H9 (cell line): ENCODE measurements at regions not wholly inside any gene's neighbourhood (a gene's known extent, or its start where the extent isn't known, plus 50 kb on each side); places are given as distances from the start of the nearest gene placed in this dataset.

Experiments used
- DNase-seq: peaks from one replicate; pipeline ENCODE4 v3.0.0-alpha.2; 2017
- H2AFZ ChIP-seq: one replicate; pipeline ENCODE4 v1.6.1; 2013; ENCODE audit warnings: mild to moderate bottlenecking, low read length, control low read depth, moderate library complexity
- H2AK5ac ChIP-seq: 2 replicates; pipeline ENCODE4 v1.6.1; 2013; ENCODE audit warnings: low read length, control low read depth, mixed read lengths; ENCODE audit not compliant: insufficient read length
- H2BK120ac ChIP-seq: one replicate; pipeline ENCODE4 v1.6.1; 2013; ENCODE audit warnings: low read depth, mild to moderate bottlenecking, low read length, control low read depth, inconsistent platforms; ENCODE audit not compliant: poor library complexity, severe bottlenecking
- H2BK12ac ChIP-seq: 2 replicates; pipeline ENCODE4 v1.6.1; 2013; ENCODE audit warnings: low read length, control low read depth, mixed read lengths, low read depth; ENCODE audit not compliant: insufficient read length
- H2BK15ac ChIP-seq: 2 replicates; pipeline ENCODE4 v1.6.1; 2013; ENCODE audit warnings: low read depth, low read length, control low read depth
- H2BK20ac ChIP-seq: one replicate; pipeline ENCODE4 v1.6.1; 2013; ENCODE audit warnings: low read depth, mild to moderate bottlenecking, low read length, control low read depth, inconsistent platforms; ENCODE audit not compliant: poor library complexity, severe bottlenecking
- H2BK5ac ChIP-seq: 2 replicates; pipeline ENCODE4 v1.6.1; 2013; ENCODE audit warnings: low read length, control low read depth, mixed read lengths; ENCODE audit not compliant: insufficient read length
- H3K14ac ChIP-seq: 2 replicates; pipeline ENCODE4 v1.6.1; 2013; ENCODE audit warnings: low read length, control low read depth; ENCODE audit not compliant: insufficient read depth
- H3K18ac ChIP-seq: 2 replicates; pipeline ENCODE4 v1.6.1; 2013; ENCODE audit warnings: low read depth, mild to moderate bottlenecking, mixed read lengths, low read length, control low read depth; ENCODE audit not compliant: insufficient read length
- H3K23ac ChIP-seq: 2 replicates; pipeline ENCODE4 v1.6.1; 2013; ENCODE audit warnings: low read length, control low read depth, mixed read lengths, low read depth; ENCODE audit not compliant: insufficient read length
- H3K23me2 ChIP-seq: 2 replicates; pipeline ENCODE4 v1.6.1; 2013; ENCODE audit warnings: low read depth, mild to moderate bottlenecking, mixed read lengths, low read length, control low read depth; ENCODE audit not compliant: insufficient read length, poor library complexity, severe bottlenecking
- H3K27ac ChIP-seq: 2 replicates; pipeline ENCODE4 v1.5.1; 2013; ENCODE audit warnings: low read length, control low read depth, mixed read lengths, low read depth; ENCODE audit not compliant: insufficient read length
- H3K27me3 ChIP-seq: 2 replicates; pipeline ENCODE4 v1.6.1; 2013; ENCODE audit warnings: low read length, control low read depth, inconsistent platforms; ENCODE audit not compliant: insufficient read depth
- H3K4ac ChIP-seq: 2 replicates; pipeline ENCODE4 v1.6.1; 2013; ENCODE audit warnings: low read depth, mild to moderate bottlenecking, control low read depth, inconsistent platforms, low read length, moderate library complexity
- H3K4me1 ChIP-seq: 2 replicates; pipeline ENCODE4 v1.6.1; 2013; ENCODE audit warnings: low read length, control low read depth, inconsistent platforms; ENCODE audit not compliant: insufficient read depth
- H3K4me2 ChIP-seq: 2 replicates; pipeline ENCODE4 v1.6.1; 2013; ENCODE audit warnings: low read length, control low read depth, mixed read lengths; ENCODE audit not compliant: insufficient read length, insufficient read depth
- H3K56ac ChIP-seq: 2 replicates; pipeline ENCODE4 v1.6.1; 2013; ENCODE audit warnings: low read depth, mild to moderate bottlenecking, mixed read lengths, low read length, control low read depth; ENCODE audit not compliant: insufficient read length
- H3K79me1 ChIP-seq: 2 replicates; pipeline ENCODE4 v1.6.1; 2013; ENCODE audit warnings: low read depth, mild to moderate bottlenecking, moderate library complexity, low read length, control low read depth, inconsistent platforms; ENCODE audit not compliant: insufficient read depth, poor library complexity, severe bottlenecking
- H3K79me2 ChIP-seq: 2 replicates; pipeline ENCODE4 v1.6.1; 2013; ENCODE audit warnings: low read length, control low read depth, inconsistent platforms; ENCODE audit not compliant: insufficient read depth
- H3K9ac ChIP-seq: 2 replicates; pipeline ENCODE4 v1.6.1; 2013; ENCODE audit warnings: low read length, control low read depth, mixed read lengths; ENCODE audit not compliant: insufficient read length; ENCODE audit errors: extremely low read depth
- H3K9me3 ChIP-seq: one replicate; pipeline ENCODE4 v1.6.1; 2013; ENCODE audit warnings: low read depth, low read length, inconsistent platforms; ENCODE audit not compliant: control insufficient read depth
- H3T11ph ChIP-seq: one replicate; pipeline ENCODE4 v1.6.1; 2013; ENCODE audit warnings: mild to moderate bottlenecking, low read length, control low read depth, inconsistent platforms
- H4K20me1 ChIP-seq: one replicate; pipeline ENCODE4 v1.6.1; 2013; ENCODE audit not compliant: control insufficient read depth, insufficient read length, insufficient read depth
- H4K5ac ChIP-seq: 2 replicates; pipeline ENCODE4 v1.6.1; 2013; ENCODE audit warnings: low read depth, mild to moderate bottlenecking, mixed read lengths, low read length, control low read depth; ENCODE audit not compliant: insufficient read length
- H4K8ac ChIP-seq: replicated peaks from 2 replicates; pipeline ENCODE4 v1.6.1; 2013; ENCODE audit warnings: low read length, control low read depth, mixed read lengths, low read depth; ENCODE audit not compliant: insufficient read length
- H4K91ac ChIP-seq: 2 replicates; pipeline ENCODE4 v1.6.1; 2013; ENCODE audit warnings: low read depth, mild to moderate bottlenecking, moderate library complexity, mixed read lengths, low read length, control low read depth; ENCODE audit not compliant: insufficient read length
- H3K27ac Mint-ChIP-seq, 3 experiments: 2 replicates in 2 of 3; 3 replicates in 1 of 3; pipeline ENCODE4 v1.8.0; 2020 to 2021; ENCODE audit warnings: mixed read lengths in 3 of 3, mild to moderate bottlenecking in 1 of 3, moderate library complexity in 1 of 3
- H3K27me3 Mint-ChIP-seq: 2 replicates; pipeline ENCODE4 v1.8.0; 2021; ENCODE audit warnings: low read depth, mild to moderate bottlenecking, moderate library complexity, mixed read lengths
- H3K36me3 Mint-ChIP-seq, 3 experiments: 2 replicates in 2 of 3; 3 replicates in 1 of 3; pipeline ENCODE4 v1.8.0; 2020 to 2021; ENCODE audit warnings: low read depth in 3 of 3, mixed read lengths in 3 of 3; ENCODE audit not compliant: insufficient read depth in 1 of 3
- H3K4me1 Mint-ChIP-seq, 2 experiments: 2 replicates each; pipeline ENCODE4 v1.8.0; 2020; ENCODE audit warnings: mixed read lengths in 2 of 2
- H3K4me3 Mint-ChIP-seq, 2 experiments: 2 replicates in 1 of 2; 3 replicates in 1 of 2; pipeline ENCODE4 v1.8.0; 2020 to 2021; ENCODE audit warnings: mild to moderate bottlenecking in 2 of 2, mixed read lengths in 2 of 2, moderate library complexity in 1 of 2
- H3K9me3 Mint-ChIP-seq, 2 experiments: 2 replicates in 1 of 2; 3 replicates in 1 of 2; pipeline ENCODE4 v1.8.0; 2020; ENCODE audit warnings: mild to moderate bottlenecking in 2 of 2, mixed read lengths in 2 of 2, moderate library complexity in 1 of 2
- CTCF ChIP-seq: fragments of 200-600 bp; sonication (generic); conservative IDR thresholded peaks from 3 replicates; pipeline ENCODE4 v1.8.0; 2021; ENCODE audit warnings: antibody characterized with exemption, mild to moderate bottlenecking
- WGBS: extraction: QIAGEN DNeasy Blood & Tissue Kit; methylation state at CpG from one replicate; pipeline ENCODE4 v1.1.7; 2013; ENCODE audit warnings: missing lambda C conversion rate, low lambda C conversion rate, mixed read lengths; ENCODE audit not compliant: insufficient read length; ENCODE audit errors: extremely low coverage; 5-methylcytosine and 5-hydroxymethylcytosine counted together

- H3K79me1 ChIP-seq = no peaks in the 10 kb centered on the region
- WGBS = no CpG with 5 or more reads among the region's 4 CpGs
- no peaks in the 10 kb centered on the region for H4K20me1 ChIP-seq
- H4K8ac ChIP-seq = no peak overlapping the region
- no peak for DNase-seq
- no peak overlapping the region for H2BK20ac ChIP-seq
- H3K9me3 Mint-ChIP-seq = peaks cover 0 to 2% of the 10 kb centered on the region in 2 experiments; a peak in 2 of 5 replicates
- H2BK120ac ChIP-seq = no peak overlapping the region
- no peak overlapping the region for H2BK5ac ChIP-seq
- H2AFZ ChIP-seq = no peak overlapping the region
- H3K4me1 Mint-ChIP-seq = no peaks in the 10 kb centered on the region
- no peaks in the 10 kb centered on the region for H3K79me2 ChIP-seq
- H4K5ac ChIP-seq = no peak overlapping the region
- H2BK15ac ChIP-seq = no peak overlapping the region
- H3K18ac ChIP-seq = no peak overlapping the region
- H3K4me3 Mint-ChIP-seq = no peak overlapping the region
- H3K4ac ChIP-seq = no peak overlapping the region
- H3K27ac Mint-ChIP-seq = peak overlapping the region in 1 of 3 experiments; percentile 55; a peak in 1 of 7 replicates
- H3K27me3 Mint-ChIP-seq = no peaks in the 10 kb centered on the region
- TF ChIP-seq CTCF = no peak
- H3K14ac ChIP-seq = no peak overlapping the region
- no peaks in the 10 kb centered on the region for H3K9me3 ChIP-seq
- H2AK5ac ChIP-seq = no peak overlapping the region
- H3K4me2 ChIP-seq = no peak overlapping the region
- H3K4me1 ChIP-seq = no peaks in the 10 kb centered on the region
- H3K36me3 Mint-ChIP-seq = no peaks in the 10 kb centered on the region; a peak in 1 of 7 replicates
- H3K27me3 ChIP-seq = no peaks in the 10 kb centered on the region
- no peak overlapping the region for H2BK12ac ChIP-seq
- no peak overlapping the region for H3K9ac ChIP-seq
- H3K23me2 ChIP-seq = no peaks in the 10 kb centered on the region
- H3K27ac ChIP-seq = no peak overlapping the region
- H3T11ph ChIP-seq = no peak overlapping the region
- H3K23ac ChIP-seq = no peak overlapping the region
- H4K91ac ChIP-seq = no peak overlapping the region
- no peak overlapping the region for H3K56ac ChIP-seq
Observed at GRCh38 chr16:60304066-60304465, 1570.0 kb upstream of the GOT2 start.
